Liver (tissue), 8 donors: ENCODE measurements at regions not wholly inside any gene's neighbourhood (a gene's known extent, or its start where the extent isn't known, plus 50 kb on each side); places are given as distances from the start of the nearest gene placed in this dataset.

Experiments
- DNase-seq: peaks from one replicate; pipeline ENCODE4 v3.0.0-alpha.2; 2017; ENCODE audit warnings: low spot score
- H3K27ac ChIP-seq, 2 donors: one replicate each; pipeline ENCODE4 v1.7.0; 2013; ENCODE audit warnings: inconsistent platforms in 2 of 2, low read length in 2 of 2, control low read depth in 1 of 2, low read depth in 1 of 2, mild to moderate bottlenecking in 1 of 2
- H3K27me3 ChIP-seq, 4 donors: one replicate each; pipeline versions ENCODE4 v1.6.1 to v1.7.0; 2013; ENCODE audit warnings: low read length in 3 of 4, inconsistent platforms in 1 of 4, mild to moderate bottlenecking in 1 of 4, moderate library complexity in 1 of 4; ENCODE audit not compliant: control insufficient read depth in 4 of 4, insufficient read depth in 4 of 4
- H3K36me3 ChIP-seq, 4 donors: one replicate each; pipeline versions ENCODE4 v1.6.1 to v1.7.0; 2013; ENCODE audit warnings: low read length in 3 of 4, mild to moderate bottlenecking in 3 of 4, low read depth in 1 of 4, moderate library complexity in 1 of 4; ENCODE audit not compliant: control insufficient read depth in 4 of 4, insufficient read depth in 3 of 4
- H3K4me1 ChIP-seq, 4 donors: one replicate each; pipeline versions ENCODE4 v1.6.1 to v1.7.0; 2013; ENCODE audit warnings: low read length in 3 of 4, mild to moderate bottlenecking in 3 of 4, moderate library complexity in 1 of 4; ENCODE audit not compliant: control insufficient read depth in 4 of 4, insufficient read depth in 4 of 4
- H3K4me3 ChIP-seq, 3 donors: one replicate each; pipeline versions ENCODE4 v1.6.1 to v1.7.0; 2013; ENCODE audit warnings: low read length in 3 of 3, control low read depth in 1 of 3, low read depth in 1 of 3, mild to moderate bottlenecking in 1 of 3
- H3K9ac ChIP-seq, 2 donors: one replicate each; pipeline ENCODE4 v1.7.0; 2013; ENCODE audit warnings: low read length in 2 of 2, mild to moderate bottlenecking in 2 of 2, moderate library complexity in 2 of 2, control low read depth in 1 of 2, low read depth in 1 of 2
- H3K9me3 ChIP-seq, 4 donors: one replicate each; pipeline versions ENCODE4 v1.6.1 to v1.7.0; 2013; ENCODE audit warnings: low read length in 3 of 4; ENCODE audit not compliant: control insufficient read depth in 4 of 4
- ATF3 ChIP-seq: IDR thresholded peaks from 2 replicates; pipeline ENCODE4 v1.6.1; 2016; ENCODE audit warnings: antibody characterized with exemption
- CTCF ChIP-seq: fragments of 150-350 bp; IDR thresholded peaks from 2 replicates; pipeline ENCODE4 v1.5.1; 2017; ENCODE audit warnings: improper control_type of control experiment, low read depth, low read length; ENCODE audit not compliant: missing input control
- EGR1 ChIP-seq, 2 donors: IDR thresholded peaks; 2 replicates each; pipeline ENCODE4 v1.6.1; 2016 to 2018; ENCODE audit warnings: antibody characterized with exemption in 2 of 2, low read depth in 2 of 2
- FOXA1 ChIP-seq: IDR thresholded peaks from 2 replicates; pipeline ENCODE4 v1.6.1; 2016; ENCODE audit warnings: antibody characterized with exemption
- GABPA ChIP-seq, 2 donors: IDR thresholded peaks in 1 of 2; conservative IDR thresholded peaks in 1 of 2; 2 replicates each; pipeline ENCODE4 v1.6.1; 2016; ENCODE audit warnings: antibody characterized with exemption in 2 of 2, mild to moderate bottlenecking in 1 of 2, moderate library complexity in 1 of 2
- HNF4A ChIP-seq, 2 donors: conservative IDR thresholded peaks; 2 replicates each; pipeline ENCODE4 v1.6.1; 2016; ENCODE audit warnings: antibody characterized with exemption in 2 of 2, mild to moderate bottlenecking in 2 of 2
- HNF4G ChIP-seq: IDR thresholded peaks from 2 replicates; pipeline ENCODE4 v1.6.1; 2016; ENCODE audit warnings: antibody characterized with exemption
- JUND ChIP-seq, 2 donors: IDR thresholded peaks; 2 replicates each; pipeline ENCODE4 v1.6.1; 2016; ENCODE audit warnings: antibody characterized with exemption in 2 of 2
- NR2F2 ChIP-seq: IDR thresholded peaks from 2 replicates; pipeline ENCODE4 v1.6.1; 2016; ENCODE audit warnings: antibody characterized with exemption
- RXRA ChIP-seq, 2 donors: IDR thresholded peaks; 2 replicates each; pipeline ENCODE4 v1.6.1; 2017 to 2018; ENCODE audit warnings: antibody characterized with exemption in 2 of 2, mild to moderate bottlenecking in 1 of 2
- SP1 ChIP-seq: IDR thresholded peaks from 2 replicates; pipeline ENCODE4 v1.6.1; 2018; ENCODE audit warnings: antibody characterized with exemption, mild to moderate bottlenecking
- YY1 ChIP-seq: IDR thresholded peaks from 2 replicates; pipeline ENCODE4 v1.6.1; 2016; ENCODE audit warnings: antibody characterized with exemption, mild to moderate bottlenecking
- WGBS: extraction: QIAGEN DNeasy Blood & Tissue Kit; methylation state at CpG from one replicate; pipeline ENCODE4 v1.1.7; 2013; 5-methylcytosine and 5-hydroxymethylcytosine counted together
- TF ChIP-seq, protein P1 (sequence below): IDR thresholded peaks from 2 replicates; pipeline ENCODE4 v1.6.1; 2016; ENCODE audit warnings: antibody characterized with exemption
- TF ChIP-seq, protein P2 (sequence below): IDR thresholded peaks from 2 replicates; pipeline ENCODE4 v1.6.1; 2016; ENCODE audit warnings: antibody characterized with exemption
- donor health status: healthy.
- donor health status: healthy.
- donor health status: healthy.
- donor health status: healthy.
- donor health status: healthy.

- no peaks in the 10 kb centered on the region for H3K36me3 ChIP-seq
- no peak overlapping the region for H3K9ac ChIP-seq
- DNase-seq: no peak
- H3K27me3 ChIP-seq: no peaks in the 10 kb centered on the region
- 81% methylated on average over 1 of the region's 1 CpG for WGBS
- H3K9me3 ChIP-seq: no peaks in the 10 kb centered on the region
- no peak overlapping the region for H3K4me3 ChIP-seq
- H3K27ac ChIP-seq: no peak overlapping the region
- TF ChIP-seq JUND (IDR thresholded peaks at IDR 0.05): no peak
- no peak for TF ChIP-seq HNF4A (conservative IDR thresholded peaks at IDR 0.05)
- TF ChIP-seq CTCF: no peak
- TF ChIP-seq, protein P1, sequence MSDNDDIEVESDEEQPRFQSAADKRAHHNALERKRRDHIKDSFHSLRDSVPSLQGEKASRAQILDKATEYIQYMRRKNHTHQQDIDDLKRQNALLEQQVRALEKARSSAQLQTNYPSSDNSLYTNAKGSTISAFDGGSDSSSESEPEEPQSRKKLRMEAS: no peak
- no peak for TF ChIP-seq YY1
- TF ChIP-seq RXRA (IDR thresholded peaks at IDR 0.05): no peak
- no peak for TF ChIP-seq ATF3
- no peak for TF ChIP-seq FOXA1
- TF ChIP-seq SP1: no peak
- H3K4me1 ChIP-seq: no peaks in the 10 kb centered on the region
Observed at GRCh38 chrX:45449982-45450381, 249.3 kb upstream of the DIPK2B start.

DNA sequence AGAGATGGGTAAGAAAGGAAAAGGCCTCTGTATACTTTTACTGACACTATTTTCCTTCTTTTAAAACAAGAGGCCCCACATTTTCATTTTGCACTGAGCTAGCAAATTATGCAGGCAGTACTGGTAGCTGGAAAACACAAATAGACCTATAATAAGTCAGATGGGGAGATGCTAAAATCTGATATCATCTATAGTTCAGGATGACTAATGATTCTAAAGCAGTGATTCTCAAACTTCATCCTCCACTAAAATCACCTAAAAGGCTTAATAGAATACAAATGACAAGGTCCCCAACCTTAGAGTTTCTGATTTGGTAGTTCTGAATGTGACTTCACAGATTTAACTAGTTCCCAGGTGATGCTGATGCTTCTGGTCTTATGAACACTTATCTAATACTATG is 247.3 kb upstream of the DIPK2B start:
- H3K27ac ChIP-seq: no peak overlapping the region
- DNase-seq: no peak
- no peak overlapping the region for H3K4me3 ChIP-seq
- H3K4me1 ChIP-seq: no peaks in the 10 kb centered on the region
- H3K9me3 ChIP-seq: no peaks in the 10 kb centered on the region
- no peak for TF ChIP-seq EGR1 (IDR thresholded peaks at IDR 0.05; ENCODE audit: low read depth in 2 of 2)
- no peak for TF ChIP-seq HNF4G
- no peak for TF ChIP-seq NR2F2
- TF ChIP-seq FOXA1: no peak
- no peak for TF ChIP-seq RXRA (IDR thresholded peaks at IDR 0.05)
- no peak overlapping the region for H3K9ac ChIP-seq
- no peaks in the 10 kb centered on the region for H3K36me3 ChIP-seq
- H3K27me3 ChIP-seq: no peaks in the 10 kb centered on the region

DNA sequence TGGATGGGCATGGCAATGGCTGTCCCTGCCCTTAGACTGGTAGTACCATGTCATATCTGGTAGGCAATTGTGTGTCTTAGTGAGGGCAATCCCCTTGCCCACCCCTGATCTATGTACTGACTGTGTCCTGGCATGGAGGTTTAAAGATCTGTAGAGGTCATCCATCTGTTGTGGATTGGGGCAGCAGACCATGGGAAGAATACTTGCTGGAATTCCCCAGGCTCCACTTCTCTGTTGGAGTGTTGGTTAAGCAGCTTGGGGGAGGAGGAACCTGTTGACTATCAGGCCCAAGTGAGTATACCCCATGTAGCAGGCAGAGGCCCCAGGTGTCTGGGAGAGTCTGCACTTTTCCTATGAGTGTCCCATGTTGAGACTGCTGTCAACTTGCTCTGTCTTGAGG is 246.7 kb upstream of the DIPK2B start:
- H3K27ac ChIP-seq: no peak overlapping the region
- TF ChIP-seq EGR1 (IDR thresholded peaks at IDR 0.05; ENCODE audit: low read depth in 2 of 2) (no peak), SP1 (no peak), GABPA (IDR thresholded peaks at IDR 0.05 in 1 of 2, conservative IDR thresholded peaks at IDR 0.05 in 1 of 2) (no peak)
- TF ChIP-seq, protein P2, sequence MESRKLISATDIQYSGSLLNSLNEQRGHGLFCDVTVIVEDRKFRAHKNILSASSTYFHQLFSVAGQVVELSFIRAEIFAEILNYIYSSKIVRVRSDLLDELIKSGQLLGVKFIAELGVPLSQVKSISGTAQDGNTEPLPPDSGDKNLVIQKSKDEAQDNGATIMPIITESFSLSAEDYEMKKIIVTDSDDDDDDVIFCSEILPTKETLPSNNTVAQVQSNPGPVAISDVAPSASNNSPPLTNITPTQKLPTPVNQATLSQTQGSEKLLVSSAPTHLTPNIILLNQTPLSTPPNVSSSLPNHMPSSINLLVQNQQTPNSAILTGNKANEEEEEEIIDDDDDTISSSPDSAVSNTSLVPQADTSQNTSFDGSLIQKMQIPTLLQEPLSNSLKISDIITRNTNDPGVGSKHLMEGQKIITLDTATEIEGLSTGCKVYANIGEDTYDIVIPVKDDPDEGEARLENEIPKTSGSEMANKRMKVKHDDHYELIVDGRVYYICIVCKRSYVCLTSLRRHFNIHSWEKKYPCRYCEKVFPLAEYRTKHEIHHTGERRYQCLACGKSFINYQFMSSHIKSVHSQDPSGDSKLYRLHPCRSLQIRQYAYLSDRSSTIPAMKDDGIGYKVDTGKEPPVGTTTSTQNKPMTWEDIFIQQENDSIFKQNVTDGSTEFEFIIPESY: no peak
- no peaks in the 10 kb centered on the region for H3K4me1 ChIP-seq
- no peaks in the 10 kb centered on the region for H3K27me3 ChIP-seq
- H3K9ac ChIP-seq: no peak overlapping the region
- DNase-seq: no peak
- H3K36me3 ChIP-seq: no peaks in the 10 kb centered on the region
- H3K4me3 ChIP-seq: no peak overlapping the region
- H3K9me3 ChIP-seq: no peaks in the 10 kb centered on the region
